ENCODE measurements at regions not wholly inside any gene's neighbourhood (a gene's known extent, or its start where the extent isn't known, plus 50 kb on each side); places are given as distances from the start of the nearest gene placed in this dataset.

DNA sequence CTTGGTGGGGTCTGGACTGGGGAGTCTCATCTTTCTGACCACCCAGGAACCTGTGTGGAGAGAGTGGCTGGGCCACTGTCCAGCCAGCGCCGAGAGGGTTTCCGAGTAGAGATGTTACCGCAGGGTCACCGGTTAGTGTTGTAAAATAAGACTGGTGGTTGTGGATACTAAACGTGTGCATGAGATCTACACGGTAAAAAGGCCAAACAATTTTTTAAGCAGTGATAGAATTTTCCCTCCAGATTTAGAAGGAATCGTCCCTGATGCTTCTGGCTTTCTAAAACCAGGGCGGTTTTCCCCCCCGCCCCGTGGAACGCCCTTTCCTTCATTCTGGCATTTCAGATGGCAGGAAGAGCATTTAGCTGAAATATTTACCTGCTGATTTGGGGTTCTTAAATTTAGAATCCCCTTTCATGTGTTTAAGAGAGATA is 72.6 kb upstream of the PPARA start:
- TF ChIP-seq, protein P1, sequence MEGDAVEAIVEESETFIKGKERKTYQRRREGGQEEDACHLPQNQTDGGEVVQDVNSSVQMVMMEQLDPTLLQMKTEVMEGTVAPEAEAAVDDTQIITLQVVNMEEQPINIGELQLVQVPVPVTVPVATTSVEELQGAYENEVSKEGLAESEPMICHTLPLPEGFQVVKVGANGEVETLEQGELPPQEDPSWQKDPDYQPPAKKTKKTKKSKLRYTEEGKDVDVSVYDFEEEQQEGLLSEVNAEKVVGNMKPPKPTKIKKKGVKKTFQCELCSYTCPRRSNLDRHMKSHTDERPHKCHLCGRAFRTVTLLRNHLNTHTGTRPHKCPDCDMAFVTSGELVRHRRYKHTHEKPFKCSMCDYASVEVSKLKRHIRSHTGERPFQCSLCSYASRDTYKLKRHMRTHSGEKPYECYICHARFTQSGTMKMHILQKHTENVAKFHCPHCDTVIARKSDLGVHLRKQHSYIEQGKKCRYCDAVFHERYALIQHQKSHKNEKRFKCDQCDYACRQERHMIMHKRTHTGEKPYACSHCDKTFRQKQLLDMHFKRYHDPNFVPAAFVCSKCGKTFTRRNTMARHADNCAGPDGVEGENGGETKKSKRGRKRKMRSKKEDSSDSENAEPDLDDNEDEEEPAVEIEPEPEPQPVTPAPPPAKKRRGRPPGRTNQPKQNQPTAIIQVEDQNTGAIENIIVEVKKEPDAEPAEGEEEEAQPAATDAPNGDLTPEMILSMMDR (IDR thresholded peaks at IDR 0.05; ENCODE audit: control extremely low read depth, extremely low read depth, low read depth, missing control alignments), result no peak
- ChIA-PET POLR2A (no interaction called here), CTCF (interaction anchor here (1.2 to 2.0 kb wide), 2 partner anchors 39 to 72 kb away, joined by 4 to 7 read pairs; no protein-coding TSS in a partner anchor)
- no peak for DNase-seq (ENCODE audit: extremely low spot score)

DNA sequence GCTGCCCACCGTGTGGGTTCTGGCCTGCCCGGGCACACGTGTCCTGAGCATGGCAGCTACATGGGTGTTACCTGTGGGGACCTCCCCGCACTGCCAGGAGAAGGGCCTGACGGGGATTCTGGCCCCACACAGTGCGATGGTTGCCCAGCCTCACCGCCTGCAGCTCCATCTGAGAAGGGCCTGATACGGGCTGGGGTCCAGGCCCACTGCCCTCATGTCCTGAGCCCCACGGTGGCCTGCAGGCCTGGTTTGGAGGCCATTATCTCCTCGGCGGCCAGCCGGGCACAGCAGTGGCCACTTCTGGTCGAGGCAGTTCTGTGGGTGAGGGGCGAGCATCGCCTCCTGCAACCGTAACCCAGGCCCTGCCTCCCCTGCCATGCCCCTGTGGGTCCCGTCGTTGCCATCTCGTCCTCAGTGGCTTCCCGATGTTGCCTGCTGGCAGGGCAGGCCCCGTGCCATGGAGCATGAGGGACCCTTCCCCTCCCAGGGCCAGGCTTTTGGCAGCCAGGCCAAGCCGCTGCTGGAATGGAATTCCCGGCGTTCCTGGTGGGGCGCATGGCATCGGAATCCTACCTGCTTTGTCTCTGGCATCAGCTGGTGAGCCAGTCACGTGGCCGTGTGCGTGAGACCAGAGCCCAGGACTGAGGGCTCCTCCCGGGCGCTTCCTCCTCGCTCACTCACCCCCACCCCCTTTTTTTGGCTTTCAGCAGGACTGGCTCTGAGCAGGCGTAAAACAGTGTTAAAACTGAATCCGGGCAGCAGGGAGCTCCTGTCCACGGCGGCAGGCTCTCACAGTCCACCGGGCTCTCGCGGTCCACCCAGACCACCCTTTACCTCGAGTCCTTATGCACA is 71.9 kb upstream of the PPARA start:
- POLR2A ChIA-PET, result no interaction called here
- CTCF ChIA-PET, result interaction anchor here (1.2 to 2.0 kb wide), 2 partner anchors 38 to 73 kb away, joined by 4 to 7 read pairs; no protein-coding TSS in a partner anchor
- DNase-seq (ENCODE audit: extremely low spot score), result no peak
- TF ChIP-seq, protein P1 (IDR thresholded peaks at IDR 0.05; ENCODE audit: control extremely low read depth, extremely low read depth, low read depth, missing control alignments), result no peak

DNA sequence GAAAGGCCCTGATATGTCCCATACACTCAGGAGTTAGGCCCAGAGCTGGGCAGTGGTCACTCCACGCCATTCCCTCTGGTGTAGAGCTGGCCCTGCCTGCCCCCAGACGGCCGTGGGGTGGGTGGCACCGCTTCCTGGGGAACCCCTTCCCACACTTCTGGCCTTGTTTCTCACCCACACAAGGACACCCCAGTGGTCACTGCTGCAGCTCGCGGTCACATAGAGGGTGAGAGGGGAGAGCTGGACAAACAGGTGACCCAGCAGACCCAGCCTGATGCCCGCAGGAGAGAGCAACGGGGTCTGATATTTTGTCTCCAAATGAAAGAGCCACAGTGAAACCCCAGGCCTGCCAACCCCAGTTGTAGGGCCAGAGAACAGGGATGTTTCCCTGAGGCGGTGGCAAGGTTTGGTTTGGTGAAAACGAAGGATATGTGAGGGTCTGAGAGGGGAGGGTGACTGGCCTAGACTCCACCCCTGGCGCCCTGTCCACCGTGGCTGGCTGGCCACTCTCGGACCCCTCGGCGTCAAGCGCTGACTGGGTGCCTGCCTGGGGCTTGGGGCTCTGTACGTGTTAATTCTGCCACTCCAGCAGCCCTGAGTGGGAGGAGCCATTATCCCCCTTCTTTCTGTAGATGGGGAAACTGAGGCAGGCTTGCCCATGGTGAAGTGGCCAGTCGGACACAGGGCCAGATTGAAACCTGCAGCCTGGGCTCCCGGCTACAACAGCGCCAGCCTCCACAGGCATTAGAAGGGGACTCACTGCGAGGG is 71.0 kb upstream of the PPARA start:
- CTCF ChIA-PET, result no interaction called here
- no peak for DNase-seq (ENCODE audit: extremely low spot score)
- POLR2A ChIA-PET, result no interaction called here

DNA sequence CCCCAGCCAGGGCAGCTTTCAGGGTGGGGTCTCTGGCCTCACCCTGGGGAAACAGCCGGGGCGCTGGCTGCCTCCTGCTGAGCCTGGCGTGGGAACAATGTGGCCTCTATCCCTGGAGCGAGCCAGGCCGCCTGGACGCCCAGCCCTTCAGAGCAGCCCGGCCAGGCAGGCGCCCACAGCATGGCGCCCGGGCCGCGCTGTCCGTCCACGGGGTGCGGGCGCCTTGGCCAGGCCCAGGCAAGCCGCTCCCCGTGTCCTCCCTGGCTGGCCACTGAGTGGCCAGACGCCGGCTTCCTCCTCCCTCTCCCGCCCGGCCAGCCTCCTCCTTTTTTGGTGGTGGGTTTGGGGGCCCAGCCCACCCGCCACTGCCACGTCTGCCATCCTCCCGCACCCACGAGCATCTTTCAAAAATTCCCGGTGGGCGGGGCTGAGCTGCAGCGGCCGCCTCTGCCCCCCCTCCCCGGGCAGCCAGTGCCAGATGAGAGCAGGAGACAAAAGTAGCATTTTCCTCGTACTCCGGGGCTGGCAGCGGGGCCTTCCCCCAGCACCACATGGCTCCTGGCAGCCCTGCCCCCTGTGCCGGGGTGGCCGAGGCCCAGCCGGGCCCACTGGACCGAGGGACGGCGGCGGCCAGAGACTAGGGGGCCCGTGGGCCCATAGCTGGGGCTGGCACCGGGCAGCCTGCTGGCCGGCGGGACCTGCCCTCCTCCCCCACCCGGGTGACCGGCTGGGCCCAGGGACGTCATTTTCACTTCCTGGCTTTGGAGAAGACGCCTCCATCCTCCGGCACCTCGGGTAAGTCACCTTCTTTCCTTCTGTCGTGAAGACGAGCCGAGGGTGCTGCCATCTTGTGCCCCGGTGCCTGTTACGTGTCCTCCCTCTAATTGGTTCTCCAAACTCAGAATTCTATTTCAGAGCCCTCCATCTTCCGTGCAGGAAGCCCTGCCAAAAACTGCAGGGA is 70.2 kb upstream of the PPARA start:
- DNase-seq (ENCODE audit: extremely low spot score), result no peak
- POLR2A ChIA-PET, result no interaction called here
- TF ChIP-seq, protein P1 (IDR thresholded peaks at IDR 0.05; ENCODE audit: control extremely low read depth, extremely low read depth, low read depth, missing control alignments), result no peak
- CTCF ChIA-PET, result no interaction called here

More for the DNA sequence above, 71.0 kb upstream of the PPARA start:
- TF ChIP-seq, protein P1 (IDR thresholded peaks at IDR 0.05; ENCODE audit: control extremely low read depth, extremely low read depth, low read depth, missing control alignments), result no peak

DNA sequence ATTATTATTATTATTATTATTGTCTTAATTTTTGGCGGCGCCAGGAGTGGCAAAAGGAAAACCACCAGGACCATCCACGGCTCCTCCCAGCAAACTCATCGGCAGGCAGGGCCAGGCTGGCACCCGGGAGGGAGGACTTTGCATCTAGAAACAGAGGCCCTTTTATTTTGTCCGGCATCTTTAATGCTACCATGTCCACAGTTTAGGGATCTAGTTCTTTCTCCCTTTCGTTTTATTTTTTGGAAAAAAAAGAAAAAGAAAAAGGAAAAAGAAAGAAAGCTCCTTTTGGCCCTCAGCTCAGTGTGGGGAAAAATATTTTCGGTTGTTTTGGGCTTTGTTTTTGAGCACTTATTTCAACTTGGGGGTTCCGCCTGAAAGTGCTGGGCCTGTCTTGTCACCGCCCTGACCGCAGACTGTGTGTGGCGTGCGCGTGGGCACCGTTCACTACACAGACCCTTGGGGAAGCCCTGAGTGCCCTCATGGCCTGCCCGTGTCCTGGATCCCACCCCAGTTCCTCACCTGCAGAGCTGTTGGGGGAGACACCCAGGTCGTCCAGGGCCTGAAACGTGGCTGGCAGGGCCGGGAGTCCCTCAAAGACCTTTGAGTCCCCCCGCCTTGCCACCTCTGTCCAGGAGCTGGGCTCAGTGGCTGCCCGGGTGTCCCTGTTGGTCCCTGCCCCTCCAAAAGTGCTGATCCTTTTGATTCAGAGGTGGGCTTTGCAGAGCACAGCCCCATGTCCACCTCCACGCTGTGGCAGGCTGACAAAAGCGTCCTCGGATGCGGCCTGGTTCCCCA is 69.1 kb upstream of the PPARA start:
- TF ChIP-seq, protein P1 (IDR thresholded peaks at IDR 0.05; ENCODE audit: control extremely low read depth, extremely low read depth, low read depth, missing control alignments), result no peak
- POLR2A ChIA-PET, result no interaction called here
- CTCF ChIA-PET, result no interaction called here
- DNase-seq (ENCODE audit: extremely low spot score), result no peak
